ENCODE measurements at regions not wholly inside any gene's neighbourhood (a gene's known extent, or its start where the extent isn't known, plus 50 kb on each side); places are given as distances from the start of the nearest gene placed in this dataset.

- in situ Hi-C loops (cut with HindIII; ENCODE audit: low sequenced_read_pairs): no loop called here
- no peak for DNase-seq (ENCODE audit: low read depth, low spot score)
- TF ChIP-seq, protein P1, sequence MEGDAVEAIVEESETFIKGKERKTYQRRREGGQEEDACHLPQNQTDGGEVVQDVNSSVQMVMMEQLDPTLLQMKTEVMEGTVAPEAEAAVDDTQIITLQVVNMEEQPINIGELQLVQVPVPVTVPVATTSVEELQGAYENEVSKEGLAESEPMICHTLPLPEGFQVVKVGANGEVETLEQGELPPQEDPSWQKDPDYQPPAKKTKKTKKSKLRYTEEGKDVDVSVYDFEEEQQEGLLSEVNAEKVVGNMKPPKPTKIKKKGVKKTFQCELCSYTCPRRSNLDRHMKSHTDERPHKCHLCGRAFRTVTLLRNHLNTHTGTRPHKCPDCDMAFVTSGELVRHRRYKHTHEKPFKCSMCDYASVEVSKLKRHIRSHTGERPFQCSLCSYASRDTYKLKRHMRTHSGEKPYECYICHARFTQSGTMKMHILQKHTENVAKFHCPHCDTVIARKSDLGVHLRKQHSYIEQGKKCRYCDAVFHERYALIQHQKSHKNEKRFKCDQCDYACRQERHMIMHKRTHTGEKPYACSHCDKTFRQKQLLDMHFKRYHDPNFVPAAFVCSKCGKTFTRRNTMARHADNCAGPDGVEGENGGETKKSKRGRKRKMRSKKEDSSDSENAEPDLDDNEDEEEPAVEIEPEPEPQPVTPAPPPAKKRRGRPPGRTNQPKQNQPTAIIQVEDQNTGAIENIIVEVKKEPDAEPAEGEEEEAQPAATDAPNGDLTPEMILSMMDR (IDR thresholded peaks at IDR 0.05; ENCODE audit: low read depth, low read length): peak; percentile 16
- H3K4me3 ChIP-seq (ENCODE audit: low read depth, low read length): no peak overlapping the region
Measured at GRCh38 chr12:124508381-124509079, 58.9 kb downstream of the NCOR2 start.

DNA sequence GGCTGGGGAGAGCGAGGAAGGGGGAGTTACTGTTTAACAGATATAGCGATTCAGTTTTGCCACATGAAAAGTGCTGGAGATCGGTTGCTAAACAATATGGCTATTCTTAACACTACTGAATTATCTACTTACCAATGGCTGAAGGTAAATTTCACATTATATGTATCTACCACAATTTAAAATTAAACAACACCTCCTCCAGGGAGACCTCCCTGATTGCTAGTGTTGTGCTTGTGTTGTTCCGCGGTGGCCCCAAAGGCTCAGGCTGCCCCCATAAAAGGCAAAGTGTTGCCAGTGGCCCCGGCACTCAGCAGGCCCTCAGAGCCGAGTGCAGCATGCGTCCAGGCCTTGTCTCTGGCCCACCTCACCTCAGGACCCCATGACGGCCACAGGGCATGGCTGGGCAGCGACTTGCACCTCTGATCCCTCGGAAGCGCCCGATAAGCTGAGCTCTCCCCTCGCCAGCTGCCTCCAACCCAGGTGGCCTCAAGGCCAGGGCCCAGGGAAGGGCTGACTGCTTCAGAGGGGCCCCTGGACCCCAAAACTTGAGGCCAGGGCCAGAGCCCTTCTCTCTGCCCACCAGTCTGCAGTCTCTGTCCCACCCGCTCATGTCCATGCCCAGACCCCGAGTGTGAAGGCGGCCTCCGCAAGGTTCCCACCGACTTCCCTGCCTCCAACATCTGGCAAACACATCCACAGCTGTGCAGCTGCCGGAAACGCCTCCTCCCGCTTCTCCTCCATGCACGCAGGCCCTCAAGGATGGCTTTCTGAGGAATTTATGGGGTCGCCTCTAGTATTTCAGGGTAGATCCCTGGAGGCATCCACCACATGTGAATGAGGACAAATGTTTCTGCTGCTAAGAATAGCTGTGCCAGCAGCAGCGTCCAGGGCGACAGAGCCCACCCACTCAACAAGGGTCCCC lies 60.0 kb downstream of the NCOR2 start:
- in situ Hi-C loops (cut with HindIII; ENCODE audit: low sequenced_read_pairs): no loop called here
- peak; percentile 75 for DNase-seq (ENCODE audit: low read depth, low spot score)
- H3K4me3 ChIP-seq (ENCODE audit: low read depth, low read length): no peak overlapping the region
- TF ChIP-seq, protein P1 (IDR thresholded peaks at IDR 0.05; ENCODE audit: low read depth, low read length): no peak

DNA sequence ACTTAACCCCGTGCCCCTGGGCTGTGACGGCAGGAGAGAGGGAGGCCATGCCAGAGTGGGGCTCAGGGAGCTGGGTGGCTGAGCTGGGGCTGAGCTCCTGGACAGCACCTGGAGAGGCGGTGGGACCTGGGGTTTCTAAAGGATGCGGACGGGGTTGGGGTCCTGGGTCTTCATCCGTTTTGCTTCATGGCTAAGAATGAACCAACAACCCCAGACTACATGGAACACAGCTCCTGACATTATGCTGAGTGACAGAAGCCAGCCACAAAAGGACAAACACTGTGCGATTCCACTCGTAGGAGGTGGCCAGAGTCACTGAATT lies 60.6 kb downstream of the NCOR2 start:
- H3K4me3 ChIP-seq (ENCODE audit: low read depth, low read length): no peak overlapping the region

DNA sequence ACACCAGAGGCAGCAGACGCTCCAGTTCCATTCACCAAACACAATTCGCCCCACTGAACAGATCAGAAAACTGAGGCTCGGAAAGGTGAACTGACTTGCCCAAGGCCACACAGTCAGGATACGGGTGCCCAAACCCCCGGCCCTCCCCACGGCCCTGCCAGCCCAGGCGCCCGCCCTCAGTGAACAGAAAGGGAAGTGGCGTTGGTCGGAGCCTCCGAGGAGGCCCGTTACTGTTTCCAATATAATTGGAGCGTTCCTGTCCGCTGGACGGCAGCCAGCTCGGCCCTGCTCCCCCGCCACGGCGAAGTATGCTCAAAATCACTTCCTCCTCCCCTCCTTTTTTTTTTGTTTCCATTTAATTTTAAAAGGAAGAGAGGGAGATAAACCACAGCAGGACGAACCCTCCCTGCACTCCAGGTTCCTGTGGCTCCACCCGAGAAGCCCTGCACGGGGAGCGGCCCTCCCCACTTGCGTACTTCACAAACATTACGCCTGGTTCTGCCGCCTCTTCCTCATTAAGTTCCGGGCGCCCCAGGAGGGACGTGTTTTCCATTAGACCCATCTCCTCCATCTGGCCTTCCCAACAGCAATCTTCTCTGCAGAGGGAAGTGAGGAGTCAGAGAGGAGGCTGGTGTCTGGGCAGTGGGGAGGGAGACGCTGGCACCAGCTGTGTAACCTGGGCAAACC lies 61.1 kb downstream of the NCOR2 start:
- in situ Hi-C loops (cut with HindIII; ENCODE audit: low sequenced_read_pairs): no loop called here
- peak; percentile 86 for DNase-seq (ENCODE audit: low read depth, low spot score)
- H3K4me3 ChIP-seq (ENCODE audit: low read depth, low read length): no peak overlapping the region
- TF ChIP-seq, protein P1 (IDR thresholded peaks at IDR 0.05; ENCODE audit: low read depth, low read length): no peak

More for the DNA sequence above, 60.6 kb downstream of the NCOR2 start:
- no peak for DNase-seq (ENCODE audit: low read depth, low spot score)
- in situ Hi-C loops (cut with HindIII; ENCODE audit: low sequenced_read_pairs): no loop called here
- TF ChIP-seq, protein P1 (IDR thresholded peaks at IDR 0.05; ENCODE audit: low read depth, low read length): no peak

GRCh38 chr12:124505001-124505818 lies 62.2 kb downstream of the NCOR2 start:
- in situ Hi-C loops (cut with HindIII; ENCODE audit: low sequenced_read_pairs): no loop called here
- TF ChIP-seq, protein P1 (IDR thresholded peaks at IDR 0.05; ENCODE audit: low read depth, low read length): no peak
- no peak overlapping the region for H3K4me3 ChIP-seq (ENCODE audit: low read depth, low read length)
- no peak for DNase-seq (ENCODE audit: low read depth, low spot score)
